Prostate gland (tissue), 2 donors: ENCODE measurements at regions not wholly inside any gene's neighbourhood (a gene's known extent, or its start where the extent isn't known, plus 50 kb on each side); places are given as distances from the start of the nearest gene placed in this dataset.

Experiments used
- DNase-seq: peaks from one replicate; pipeline ENCODE4 v3.0.0-alpha.2; 2019; ENCODE audit warnings: low spot score
- H3K27ac ChIP-seq, 2 donors: fragments of 200-600 bp; sonication (generic); 2 replicates each; pipeline ENCODE4 v1.5.1; 2017 to 2019
- H3K27me3 ChIP-seq: fragments of 200-600 bp; sonication (generic); replicated peaks from 2 replicates; pipeline ENCODE4 v1.5.1; 2019; ENCODE audit not compliant: insufficient read depth
- H3K36me3 ChIP-seq, 2 donors: fragments of 200-600 bp; sonication (generic); 1 replicate in 1 of 2; 2 replicates in 1 of 2; pipeline versions ENCODE4 v1.5.1 to v1.8.1; 2017 to 2019
- H3K4me1 ChIP-seq: fragments of 200-600 bp; sonication (generic); replicated peaks from 2 replicates; pipeline ENCODE4 v1.5.1; 2019
- H3K4me3 ChIP-seq, 2 donors: fragments of 200-600 bp; sonication (generic); 2 replicates each; pipeline ENCODE4 v1.5.1; 2017 to 2019
- H3K9me3 ChIP-seq: fragments of 200-600 bp; sonication (generic); 2 replicates; pipeline ENCODE4 v1.5.1; 2017
- POLR2A ChIP-seq: fragments of 450-650 bp; IDR thresholded peaks from one replicate; pipeline ENCODE4 v1.6.1; 2016; ENCODE audit warnings: antibody characterized with exemption, mild to moderate bottlenecking
- POLR2AphosphoS5 ChIP-seq: sonication (generic); formaldehyde crosslinking; IDR thresholded peaks from one replicate; pipeline ENCODE4 v1.6.1; 2017; ENCODE audit warnings: antibody characterized with exemption
- WGBS: methylation state at CpG from one replicate; pipeline ENCODE4 v1.1.5; 2018; 5-methylcytosine and 5-hydroxymethylcytosine counted together
- intact Hi-C: fragments of 100-400 bp; cut with DNase I; formaldehyde crosslinking; loops from one replicate; pipeline ENCODE4 v1.14.2; 2022
- TF ChIP-seq, protein P1 (sequence below), 4 experiments: fragments of 200-600 bp in 2 of 4; fragments of 450-650 bp in 2 of 4; sonication (generic) in 2 of 4; IDR thresholded peaks; 1 replicate in 3 of 4; 2 replicates in 1 of 4; pipeline ENCODE4 v1.5.1; 2016 to 2019; ENCODE audit warnings: antibody characterized with exemption in 4 of 4, mild to moderate bottlenecking in 2 of 4, moderate library complexity in 2 of 4

DNA sequence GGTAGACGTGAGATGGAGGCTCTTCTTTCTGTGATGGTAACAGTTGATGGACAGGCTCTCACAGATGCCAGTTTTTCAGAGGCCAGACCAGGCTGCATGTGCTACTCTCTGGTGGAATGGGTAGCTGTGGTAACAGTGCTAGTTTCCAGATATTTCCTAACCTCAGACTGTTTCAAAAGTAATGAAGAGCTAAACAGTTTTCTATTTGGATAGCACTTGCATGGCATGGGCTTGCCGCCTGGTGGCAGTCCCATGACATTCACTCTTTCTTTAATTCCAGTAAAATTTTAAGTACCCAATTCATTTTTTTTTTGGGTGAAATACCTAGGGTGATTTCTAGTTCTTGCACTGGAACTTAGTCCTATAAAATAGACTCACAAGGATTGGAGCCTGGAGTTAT lies 220.2 kb upstream of the MAD2L1 start:
- H3K4me3 ChIP-seq = no peak overlapping the region
- 77% methylated on average over 2 of the region's 2 CpGs for WGBS
- H3K27me3 ChIP-seq = no peaks in the 10 kb centered on the region
- no peak overlapping the region for H3K27ac ChIP-seq
- H3K36me3 ChIP-seq = no peaks in the 10 kb centered on the region
- no peak for DNase-seq
- no peaks in the 10 kb centered on the region for H3K4me1 ChIP-seq
- no peak for TF ChIP-seq POLR2AphosphoS5
- no peak for TF ChIP-seq POLR2A
- TF ChIP-seq, protein P1, sequence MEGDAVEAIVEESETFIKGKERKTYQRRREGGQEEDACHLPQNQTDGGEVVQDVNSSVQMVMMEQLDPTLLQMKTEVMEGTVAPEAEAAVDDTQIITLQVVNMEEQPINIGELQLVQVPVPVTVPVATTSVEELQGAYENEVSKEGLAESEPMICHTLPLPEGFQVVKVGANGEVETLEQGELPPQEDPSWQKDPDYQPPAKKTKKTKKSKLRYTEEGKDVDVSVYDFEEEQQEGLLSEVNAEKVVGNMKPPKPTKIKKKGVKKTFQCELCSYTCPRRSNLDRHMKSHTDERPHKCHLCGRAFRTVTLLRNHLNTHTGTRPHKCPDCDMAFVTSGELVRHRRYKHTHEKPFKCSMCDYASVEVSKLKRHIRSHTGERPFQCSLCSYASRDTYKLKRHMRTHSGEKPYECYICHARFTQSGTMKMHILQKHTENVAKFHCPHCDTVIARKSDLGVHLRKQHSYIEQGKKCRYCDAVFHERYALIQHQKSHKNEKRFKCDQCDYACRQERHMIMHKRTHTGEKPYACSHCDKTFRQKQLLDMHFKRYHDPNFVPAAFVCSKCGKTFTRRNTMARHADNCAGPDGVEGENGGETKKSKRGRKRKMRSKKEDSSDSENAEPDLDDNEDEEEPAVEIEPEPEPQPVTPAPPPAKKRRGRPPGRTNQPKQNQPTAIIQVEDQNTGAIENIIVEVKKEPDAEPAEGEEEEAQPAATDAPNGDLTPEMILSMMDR (IDR thresholded peaks at IDR 0.05) = no peak
- intact Hi-C loops = no loop called here
- H3K9me3 ChIP-seq = no peaks in the 10 kb centered on the region

DNA sequence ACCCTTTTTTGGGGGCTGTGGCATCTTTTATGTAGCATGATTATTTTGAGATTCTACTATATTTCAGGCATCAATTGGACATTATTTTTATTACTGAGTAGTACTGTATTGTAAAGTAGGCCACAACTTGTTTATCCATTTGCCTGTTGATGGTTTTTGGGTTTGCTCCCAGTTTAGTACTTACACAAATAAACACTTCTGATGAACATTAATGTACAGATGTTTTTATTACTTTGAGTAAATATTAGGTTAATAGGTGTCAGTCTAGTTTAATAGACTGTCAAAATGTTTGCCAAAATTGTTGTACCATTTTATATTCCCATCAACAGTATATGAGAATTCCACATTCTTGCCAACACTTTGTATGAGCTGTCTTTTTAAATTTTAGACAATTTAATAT lies 214.9 kb upstream of the MAD2L1 start:
- DNase-seq = no peak
- Histone ChIP-seq H3K36me3 (no peaks in the 10 kb centered on the region), H3K27me3 (no peaks in the 10 kb centered on the region), H3K4me3 (no peak overlapping the region), H3K27ac (no peak overlapping the region), H3K4me1 (no peaks in the 10 kb centered on the region), H3K9me3 (no peaks in the 10 kb centered on the region)
- intact Hi-C loops = no loop called here
- TF ChIP-seq, protein P1 (IDR thresholded peaks at IDR 0.05) = no peak
- no peak for TF ChIP-seq POLR2A
- no peak for TF ChIP-seq POLR2AphosphoS5

DNA sequence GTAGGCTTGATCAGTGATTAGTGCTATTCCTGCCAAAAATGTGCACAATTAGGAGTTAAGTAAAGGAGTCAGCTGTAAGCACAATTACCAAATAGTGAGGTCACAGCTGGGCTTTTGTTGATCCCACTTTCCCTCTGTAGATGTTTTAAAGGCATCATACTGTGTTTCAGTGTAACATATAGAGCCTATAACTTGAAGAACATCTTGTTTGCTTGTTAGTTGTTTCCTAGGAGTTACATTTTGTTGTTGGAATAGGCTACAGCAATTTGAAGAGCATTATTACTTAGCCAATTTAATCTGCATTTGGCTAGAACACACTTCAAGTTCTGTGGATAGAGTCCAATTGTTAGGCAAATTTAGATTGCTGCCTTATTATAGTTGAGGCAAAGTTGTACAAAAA lies 210.7 kb upstream of the MAD2L1 start:
- no peak for TF ChIP-seq POLR2A
- TF ChIP-seq, protein P1 (IDR thresholded peaks at IDR 0.05) = no peak
- no peak for TF ChIP-seq POLR2AphosphoS5
- intact Hi-C loops = no loop called here
- Histone ChIP-seq H3K4me1 (no peaks in the 10 kb centered on the region), H3K27ac (no peak overlapping the region), H3K4me3 (no peak overlapping the region), H3K27me3 (no peaks in the 10 kb centered on the region), H3K36me3 (no peaks in the 10 kb centered on the region), H3K9me3 (no peaks in the 10 kb centered on the region)
- no peak for DNase-seq

DNA sequence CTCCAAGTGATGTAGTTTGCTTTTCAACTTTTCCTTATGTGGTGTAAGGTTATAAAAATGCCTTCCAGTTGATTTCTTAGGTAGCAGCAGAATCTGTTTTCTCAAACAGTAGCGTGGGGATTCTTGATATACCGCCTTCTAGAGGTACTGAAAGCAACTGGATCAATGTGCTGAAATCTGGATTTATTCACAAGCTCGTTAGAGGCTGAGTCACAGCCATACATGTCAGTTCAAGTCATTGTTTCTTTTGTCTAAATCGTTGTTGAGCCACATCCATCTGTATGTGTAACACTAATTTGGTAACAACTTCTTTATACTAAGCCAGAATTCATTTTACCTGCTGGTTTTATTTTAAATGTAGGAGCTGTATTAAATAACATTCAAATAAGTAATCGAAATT lies 200.0 kb upstream of the MAD2L1 start:
- no peaks in the 10 kb centered on the region for H3K9me3 ChIP-seq
- H3K4me3 ChIP-seq = no peak overlapping the region
- intact Hi-C loops = no loop called here
- 69% methylated on average over 5 of the region's 5 CpGs for WGBS
- no peak for DNase-seq
- no peak for TF ChIP-seq POLR2A
- TF ChIP-seq, protein P1 (IDR thresholded peaks at IDR 0.05) = no peak
- TF ChIP-seq POLR2AphosphoS5 = no peak
- H3K27ac ChIP-seq = no peak overlapping the region
- H3K4me1 ChIP-seq = no peaks in the 10 kb centered on the region
- no peaks in the 10 kb centered on the region for H3K27me3 ChIP-seq
- no peaks in the 10 kb centered on the region for H3K36me3 ChIP-seq

DNA sequence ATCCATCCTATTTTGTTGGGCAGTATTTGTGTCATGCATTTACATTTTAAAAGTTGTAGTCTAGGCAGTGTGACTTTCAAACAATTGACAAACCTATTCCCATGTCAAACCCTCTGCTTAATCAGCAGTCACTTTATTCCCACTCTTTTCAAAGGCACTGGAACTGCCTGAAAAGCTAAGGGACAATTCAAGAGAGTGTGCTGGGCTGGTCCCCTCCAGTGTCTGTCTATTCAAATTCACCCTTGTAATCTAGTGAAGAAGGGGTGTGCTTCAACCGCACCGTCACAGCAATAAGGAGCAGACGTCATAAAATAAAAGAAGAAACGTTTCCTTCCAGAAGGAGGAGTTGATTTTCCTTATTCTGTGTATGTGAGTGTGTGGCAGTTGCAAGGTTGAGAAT lies 197.0 kb upstream of the MAD2L1 start:
- 30% methylated on average over 4 of the region's 4 CpGs for WGBS
- Histone ChIP-seq H3K4me1 (no peaks in the 10 kb centered on the region), H3K27ac (no peak overlapping the region), H3K4me3 (no peak overlapping the region), H3K9me3 (no peaks in the 10 kb centered on the region), H3K36me3 (no peaks in the 10 kb centered on the region), H3K27me3 (no peaks in the 10 kb centered on the region)
- TF ChIP-seq POLR2AphosphoS5 = no peak
- no peak for TF ChIP-seq POLR2A
- TF ChIP-seq, protein P1 (IDR thresholded peaks at IDR 0.05) = no peak
- DNase-seq = no peak
- intact Hi-C loops = no loop called here
